PC-3 (cell line): ENCODE measurements at regions not wholly inside any gene's neighbourhood (a gene's known extent, or its start where the extent isn't known, plus 50 kb on each side); places are given as distances from the start of the nearest gene placed in this dataset.

ENCODE experiments used
- EZH2 ChIP-seq: fragments of 300-600 bp; sonication (generic); IDR thresholded peaks from one replicate; pipeline ENCODE4 v1.6.1; 2017; ENCODE audit warnings: antibody characterized with exemption, mild to moderate bottlenecking, low read length; ENCODE audit not compliant: unreplicated experiment
- EZH2phosphoT487 ChIP-seq: fragments of 300-600 bp; sonication (generic); IDR thresholded peaks from 2 replicates; pipeline ENCODE4 v1.6.1; 2018; ENCODE audit warnings: mild to moderate bottlenecking, antibody characterized with exemption, low read length, borderline replicate concordance
- TF ChIP-seq, protein P1 (sequence below): fragments of 300-600 bp; sonication (generic); conservative IDR thresholded peaks from 2 replicates; pipeline ENCODE4 v1.5.1; 2017; ENCODE audit warnings: antibody characterized with exemption, low read depth, mild to moderate bottlenecking, low read length

- TF ChIP-seq, protein P1, sequence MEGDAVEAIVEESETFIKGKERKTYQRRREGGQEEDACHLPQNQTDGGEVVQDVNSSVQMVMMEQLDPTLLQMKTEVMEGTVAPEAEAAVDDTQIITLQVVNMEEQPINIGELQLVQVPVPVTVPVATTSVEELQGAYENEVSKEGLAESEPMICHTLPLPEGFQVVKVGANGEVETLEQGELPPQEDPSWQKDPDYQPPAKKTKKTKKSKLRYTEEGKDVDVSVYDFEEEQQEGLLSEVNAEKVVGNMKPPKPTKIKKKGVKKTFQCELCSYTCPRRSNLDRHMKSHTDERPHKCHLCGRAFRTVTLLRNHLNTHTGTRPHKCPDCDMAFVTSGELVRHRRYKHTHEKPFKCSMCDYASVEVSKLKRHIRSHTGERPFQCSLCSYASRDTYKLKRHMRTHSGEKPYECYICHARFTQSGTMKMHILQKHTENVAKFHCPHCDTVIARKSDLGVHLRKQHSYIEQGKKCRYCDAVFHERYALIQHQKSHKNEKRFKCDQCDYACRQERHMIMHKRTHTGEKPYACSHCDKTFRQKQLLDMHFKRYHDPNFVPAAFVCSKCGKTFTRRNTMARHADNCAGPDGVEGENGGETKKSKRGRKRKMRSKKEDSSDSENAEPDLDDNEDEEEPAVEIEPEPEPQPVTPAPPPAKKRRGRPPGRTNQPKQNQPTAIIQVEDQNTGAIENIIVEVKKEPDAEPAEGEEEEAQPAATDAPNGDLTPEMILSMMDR = no peak
- TF ChIP-seq EZH2 (no peak), EZH2phosphoT487 (no peak)
These were observed 401.1 kb downstream of the SHANK2 start for GRCh38 chr11:70851308-70851707.
